ENCODE measurements at regions not wholly inside any gene's neighbourhood (a gene's known extent, or its start where the extent isn't known, plus 50 kb on each side); places are given as distances from the start of the nearest gene placed in this dataset.

DNA sequence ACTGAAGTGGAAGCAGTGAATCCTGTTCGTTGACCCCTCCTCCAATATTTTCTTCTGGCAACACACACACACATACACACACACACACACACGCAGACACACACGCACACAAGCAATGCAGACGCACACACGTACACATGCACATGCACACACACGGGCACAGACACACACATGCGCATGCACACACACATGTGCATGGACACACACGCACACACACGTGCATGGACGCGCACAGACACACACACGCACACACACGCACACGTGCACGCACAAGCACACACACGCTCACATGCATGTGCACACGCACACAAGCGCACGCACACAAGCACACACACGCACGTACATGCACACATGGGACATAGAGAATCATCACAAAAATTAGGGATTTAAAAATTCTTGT, 488.2 kb upstream of the TPK1 start (continued):
- TF ChIP-seq, protein P1, sequence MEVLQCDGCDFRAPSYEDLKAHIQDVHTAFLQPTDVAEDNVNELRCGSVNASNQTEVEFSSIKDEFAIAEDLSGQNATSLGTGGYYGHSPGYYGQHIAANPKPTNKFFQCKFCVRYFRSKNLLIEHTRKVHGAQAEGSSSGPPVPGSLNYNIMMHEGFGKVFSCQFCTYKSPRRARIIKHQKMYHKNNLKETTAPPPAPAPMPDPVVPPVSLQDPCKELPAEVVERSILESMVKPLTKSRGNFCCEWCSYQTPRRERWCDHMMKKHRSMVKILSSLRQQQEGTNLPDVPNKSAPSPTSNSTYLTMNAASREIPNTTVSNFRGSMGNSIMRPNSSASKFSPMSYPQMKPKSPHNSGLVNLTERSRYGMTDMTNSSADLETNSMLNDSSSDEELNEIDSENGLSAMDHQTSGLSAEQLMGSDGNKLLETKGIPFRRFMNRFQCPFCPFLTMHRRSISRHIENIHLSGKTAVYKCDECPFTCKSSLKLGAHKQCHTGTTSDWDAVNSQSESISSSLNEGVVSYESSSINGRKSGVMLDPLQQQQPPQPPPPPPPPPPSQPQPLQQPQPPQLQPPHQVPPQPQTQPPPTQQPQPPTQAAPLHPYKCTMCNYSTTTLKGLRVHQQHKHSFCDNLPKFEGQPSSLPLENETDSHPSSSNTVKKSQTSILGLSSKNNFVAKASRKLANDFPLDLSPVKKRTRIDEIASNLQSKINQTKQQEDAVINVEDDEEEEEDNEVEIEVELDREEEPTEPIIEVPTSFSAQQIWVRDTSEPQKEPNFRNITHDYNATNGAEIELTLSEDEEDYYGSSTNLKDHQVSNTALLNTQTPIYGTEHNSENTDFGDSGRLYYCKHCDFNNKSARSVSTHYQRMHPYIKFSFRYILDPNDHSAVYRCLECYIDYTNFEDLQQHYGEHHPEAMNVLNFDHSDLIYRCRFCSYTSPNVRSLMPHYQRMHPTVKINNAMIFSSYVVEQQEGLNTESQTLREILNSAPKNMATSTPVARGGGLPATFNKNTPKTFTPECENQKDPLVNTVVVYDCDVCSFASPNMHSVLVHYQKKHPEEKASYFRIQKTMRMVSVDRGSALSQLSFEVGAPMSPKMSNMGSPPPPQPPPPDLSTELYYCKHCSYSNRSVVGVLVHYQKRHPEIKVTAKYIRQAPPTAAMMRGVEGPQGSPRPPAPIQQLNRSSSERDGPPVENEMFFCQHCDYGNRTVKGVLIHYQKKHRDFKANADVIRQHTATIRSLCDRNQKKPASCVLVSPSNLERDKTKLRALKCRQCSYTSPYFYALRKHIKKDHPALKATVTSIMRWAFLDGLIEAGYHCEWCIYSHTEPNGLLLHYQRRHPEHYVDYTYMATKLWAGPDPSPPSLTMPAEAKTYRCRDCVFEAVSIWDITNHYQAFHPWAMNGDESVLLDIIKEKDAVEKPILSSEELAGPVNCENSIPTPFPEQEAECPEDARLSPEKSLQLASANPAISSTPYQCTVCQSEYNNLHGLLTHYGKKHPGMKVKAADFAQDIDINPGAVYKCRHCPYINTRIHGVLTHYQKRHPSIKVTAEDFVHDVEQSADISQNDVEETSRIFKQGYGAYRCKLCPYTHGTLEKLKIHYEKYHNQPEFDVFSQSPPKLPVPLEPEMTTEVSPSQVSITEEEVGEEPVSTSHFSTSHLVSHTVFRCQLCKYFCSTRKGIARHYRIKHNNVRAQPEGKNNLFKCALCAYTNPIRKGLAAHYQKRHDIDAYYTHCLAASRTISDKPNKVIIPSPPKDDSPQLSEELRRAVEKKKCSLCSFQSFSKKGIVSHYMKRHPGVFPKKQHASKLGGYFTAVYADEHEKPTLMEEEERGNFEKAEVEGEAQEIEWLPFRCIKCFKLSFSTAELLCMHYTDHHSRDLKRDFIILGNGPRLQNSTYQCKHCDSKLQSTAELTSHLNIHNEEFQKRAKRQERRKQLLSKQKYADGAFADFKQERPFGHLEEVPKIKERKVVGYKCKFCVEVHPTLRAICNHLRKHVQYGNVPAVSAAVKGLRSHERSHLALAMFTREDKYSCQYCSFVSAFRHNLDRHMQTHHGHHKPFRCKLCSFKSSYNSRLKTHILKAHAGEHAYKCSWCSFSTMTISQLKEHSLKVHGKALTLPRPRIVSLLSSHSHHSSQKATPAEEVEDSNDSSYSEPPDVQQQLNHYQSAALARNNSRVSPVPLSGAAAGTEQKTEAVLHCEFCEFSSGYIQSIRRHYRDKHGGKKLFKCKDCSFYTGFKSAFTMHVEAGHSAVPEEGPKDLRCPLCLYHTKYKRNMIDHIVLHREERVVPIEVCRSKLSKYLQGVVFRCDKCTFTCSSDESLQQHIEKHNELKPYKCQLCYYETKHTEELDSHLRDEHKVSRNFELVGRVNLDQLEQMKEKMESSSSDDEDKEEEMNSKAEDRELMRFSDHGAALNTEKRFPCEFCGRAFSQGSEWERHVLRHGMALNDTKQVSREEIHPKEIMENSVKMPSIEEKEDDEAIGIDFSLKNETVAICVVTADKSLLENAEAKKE (CRISPR knock-in tag; IDR thresholded peaks at IDR 0.05), result no peak
- no peak for TF ChIP-seq CREB1 (CRISPR knock-in tag; IDR thresholded peaks at IDR 0.05; ENCODE audit: low read depth)
- no peak for TF ChIP-seq ZNF331 (CRISPR knock-in tag; IDR thresholded peaks at IDR 0.05; ENCODE audit: low read depth)
- TF ChIP-seq NANOG (IDR thresholded peaks at IDR 0.05; ENCODE audit: borderline replicate concordance), result no peak

DNA sequence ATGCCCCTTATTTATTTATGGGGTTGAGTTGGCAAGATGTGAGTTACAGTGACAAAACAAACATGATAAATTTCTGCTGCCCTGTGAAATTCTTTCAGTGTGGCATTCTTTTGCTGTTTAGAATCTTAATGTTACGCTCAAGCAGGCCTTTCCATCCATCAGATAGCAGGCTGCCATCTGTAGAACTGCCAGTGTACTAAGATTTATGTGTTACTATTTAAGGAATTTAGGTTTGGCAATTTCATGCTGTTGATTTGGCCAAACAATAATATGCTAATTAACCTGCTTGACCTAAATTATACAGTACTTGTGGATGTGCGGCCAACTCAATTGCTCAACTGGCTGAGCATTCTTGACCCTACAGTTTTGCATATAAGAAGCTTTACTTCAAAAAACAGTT, 477.7 kb upstream of the TPK1 start:
- H3K27me3 ChIP-seq (ENCODE audit: insufficient read depth), result no peaks in the 10 kb centered on the region
- H3K4me1 Mint-ChIP-seq, result no peaks in the 10 kb centered on the region
- H3K36me3 Mint-ChIP-seq (ENCODE audit: low read depth), result peaks cover 7% of the 10 kb centered on the region; the same call in 2 of the 3 replicates
- H3K4me2 ChIP-seq, result no peak overlapping the region
- no peak overlapping the region for H3K27ac Mint-ChIP-seq
- H3K79me2 ChIP-seq (replicated peaks; ENCODE audit: insufficient read depth), result no peaks in the 10 kb centered on the region
- peaks cover 80% of the 10 kb centered on the region for H3K9me3 Mint-ChIP-seq
- no peaks in the 10 kb centered on the region for H3K9me2 ChIP-seq (ENCODE audit: insufficient read depth)
- H3K36me3 ChIP-seq (ENCODE audit: insufficient read depth), result no peaks in the 10 kb centered on the region; the same call in none of the 2 replicates
- no peak overlapping the region for H2AFZ ChIP-seq
- no peak overlapping the region for H3K27ac ChIP-seq (ENCODE audit: low read depth)
- H4K20me1 ChIP-seq (replicated peaks; ENCODE audit: insufficient read depth), result no peaks in the 10 kb centered on the region
- no peaks in the 10 kb centered on the region for H3F3A ChIP-seq (replicated peaks; ENCODE audit: low read depth)
- DNase-seq (ENCODE audit: low spot score), result no peak
- no peaks in the 10 kb centered on the region for H3K27me3 Mint-ChIP-seq (ENCODE audit: insufficient read depth, low read depth, poor library complexity)
- H3K4me3 ChIP-seq, result no peak overlapping the region
- H3K4me3 Mint-ChIP-seq, result no peak overlapping the region
- ATAC-seq, result no peak
- no peaks in the 10 kb centered on the region for H3K4me1 ChIP-seq (ENCODE audit: insufficient read depth)
- TF ChIP-seq STAT1 (IDR thresholded peaks at IDR 0.05; ENCODE audit: unreplicated experiment) (no peak), JUNB (IDR thresholded peaks at IDR 0.05; ENCODE audit: unreplicated experiment) (no peak), EZH2phosphoT487 (IDR thresholded peaks at IDR 0.05; ENCODE audit: unreplicated experiment) (no peak), POLR2AphosphoS5 (IDR thresholded peaks at IDR 0.05; ENCODE audit: low read depth) (no peak), ZNF114 (CRISPR knock-in tag; IDR thresholded peaks at IDR 0.05) (no peak)
- TF ChIP-seq, protein P2, sequence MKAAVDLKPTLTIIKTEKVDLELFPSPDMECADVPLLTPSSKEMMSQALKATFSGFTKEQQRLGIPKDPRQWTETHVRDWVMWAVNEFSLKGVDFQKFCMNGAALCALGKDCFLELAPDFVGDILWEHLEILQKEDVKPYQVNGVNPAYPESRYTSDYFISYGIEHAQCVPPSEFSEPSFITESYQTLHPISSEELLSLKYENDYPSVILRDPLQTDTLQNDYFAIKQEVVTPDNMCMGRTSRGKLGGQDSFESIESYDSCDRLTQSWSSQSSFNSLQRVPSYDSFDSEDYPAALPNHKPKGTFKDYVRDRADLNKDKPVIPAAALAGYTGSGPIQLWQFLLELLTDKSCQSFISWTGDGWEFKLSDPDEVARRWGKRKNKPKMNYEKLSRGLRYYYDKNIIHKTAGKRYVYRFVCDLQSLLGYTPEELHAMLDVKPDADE (IDR thresholded peaks at IDR 0.05), result no peak
- TF ChIP-seq, protein P1 (CRISPR knock-in tag; IDR thresholded peaks at IDR 0.05), result no peak

Data from GM23338 (cell line).